ENCODE measurements at regions not wholly inside any gene's neighbourhood (a gene's known extent, or its start where the extent isn't known, plus 50 kb on each side); places are given as distances from the start of the nearest gene placed in this dataset.

DNA sequence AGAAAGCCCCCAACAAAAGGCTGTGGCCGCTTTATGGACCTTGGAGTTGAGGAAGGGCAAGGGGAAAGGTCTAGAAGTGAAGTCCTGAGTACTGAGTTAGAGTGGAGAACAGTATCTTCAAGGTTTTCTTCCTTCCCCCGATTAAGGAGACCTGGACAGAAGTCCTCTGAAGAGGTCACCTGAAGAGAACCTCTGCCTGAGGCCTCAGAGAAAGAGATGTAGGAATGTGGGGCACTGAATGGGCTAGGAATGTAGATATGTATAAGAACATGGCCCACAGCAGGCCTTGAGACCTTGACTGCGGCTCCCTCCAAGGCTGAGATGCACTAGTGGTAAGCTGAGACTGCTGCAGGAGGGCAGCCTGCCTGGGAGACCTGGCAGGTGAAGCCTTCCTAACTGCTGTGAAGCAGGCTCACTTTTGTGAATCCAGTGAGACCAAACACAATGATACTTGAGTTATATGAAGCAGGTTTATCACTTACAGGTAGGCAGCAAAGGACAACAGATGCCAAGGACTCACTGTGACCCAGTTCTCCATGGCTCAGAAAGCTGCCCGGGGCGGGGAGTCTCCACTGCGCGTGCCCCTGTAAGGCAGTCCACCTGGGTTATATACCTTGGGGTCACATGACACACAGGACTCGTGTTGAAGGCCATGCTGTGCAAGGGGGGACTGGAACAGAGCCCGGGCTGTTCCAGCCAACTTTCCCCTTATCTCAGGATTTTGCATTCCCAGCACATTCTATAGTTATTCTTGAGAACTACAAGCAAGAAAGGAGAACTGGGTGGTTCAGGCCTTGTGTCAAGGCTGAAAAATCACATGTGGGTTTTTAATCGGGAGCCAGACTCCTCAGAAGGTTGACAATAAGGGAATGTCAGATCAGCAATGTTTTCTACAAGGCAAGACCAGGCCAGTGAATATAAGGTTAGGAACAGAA lies 78.8 kb upstream of the PPM1J start:
- no peak for TF ChIP-seq GATA2 (IDR thresholded peaks at IDR 0.05; ENCODE audit: low read depth, low read length)
- TF ChIP-seq GATA3 (IDR thresholded peaks at IDR 0.05; ENCODE audit: low read depth, low read length) = no peak

DNA sequence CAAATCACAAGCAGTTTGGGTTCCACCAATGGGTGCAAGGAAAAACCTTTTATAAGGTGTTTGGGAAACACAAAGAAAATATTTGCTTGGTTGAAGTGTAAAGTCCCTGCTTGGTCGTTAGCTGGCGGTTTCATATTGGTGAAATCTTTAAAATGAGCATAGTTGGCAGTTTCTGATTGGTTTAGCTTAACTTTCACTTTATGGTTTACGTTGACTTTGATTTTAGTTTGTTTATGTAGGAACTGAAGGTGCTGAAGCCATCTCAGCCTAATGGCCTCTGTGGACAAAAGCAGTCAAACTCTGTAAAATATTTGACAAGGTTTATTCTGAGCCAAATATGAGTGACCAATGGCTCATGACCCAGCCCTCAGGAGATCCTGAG lies 76.6 kb upstream of the PPM1J start:
- TF ChIP-seq GATA2 (IDR thresholded peaks at IDR 0.05; ENCODE audit: low read depth, low read length) (no peak; the same call in 1 of the 2 replicates), GATA3 (IDR thresholded peaks at IDR 0.05; ENCODE audit: low read depth, low read length) (no peak)

DNA sequence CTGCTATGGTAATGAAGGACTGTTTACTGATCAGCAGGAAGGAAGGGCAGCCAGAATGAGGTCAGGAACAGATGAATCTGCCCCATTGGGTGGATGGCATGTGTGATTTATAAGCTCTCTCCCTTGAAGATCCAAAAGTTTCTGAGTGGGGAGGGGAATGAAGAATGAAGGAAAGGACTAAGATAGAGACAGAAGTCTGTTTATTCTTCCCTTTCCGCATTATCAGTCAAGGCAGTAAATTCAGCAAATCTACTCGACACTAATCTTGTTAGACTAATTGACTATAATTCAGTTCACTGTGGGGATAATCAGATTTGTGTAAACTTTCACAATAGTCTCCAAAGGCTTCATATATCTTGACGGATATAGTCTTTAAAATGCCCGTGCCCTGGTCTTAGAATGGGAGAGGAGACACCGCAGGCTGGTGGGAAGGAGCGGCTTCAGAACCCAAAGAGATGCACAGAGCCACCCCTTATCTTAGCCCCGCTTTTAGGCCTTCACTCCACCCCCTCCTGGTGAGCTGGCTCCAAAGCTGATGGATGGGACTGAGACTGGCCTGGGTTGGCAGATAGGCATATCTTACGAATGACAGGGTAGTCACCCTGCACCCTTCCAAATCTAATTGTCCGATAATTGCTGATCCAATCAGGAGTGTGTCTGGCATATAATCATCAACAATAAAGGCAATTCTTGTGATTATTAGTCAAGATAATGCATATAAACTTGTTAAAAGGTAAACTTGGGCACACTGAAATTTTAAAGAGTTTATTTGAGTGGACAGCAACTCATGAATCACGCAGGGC lies 76.0 kb upstream of the PPM1J start:
- peak; percentile 99 for TF ChIP-seq GATA3 (IDR thresholded peaks at IDR 0.05; ENCODE audit: low read depth, low read length)
- peak; percentile 96 for TF ChIP-seq GATA2 (IDR thresholded peaks at IDR 0.05; ENCODE audit: low read depth, low read length)

DNA sequence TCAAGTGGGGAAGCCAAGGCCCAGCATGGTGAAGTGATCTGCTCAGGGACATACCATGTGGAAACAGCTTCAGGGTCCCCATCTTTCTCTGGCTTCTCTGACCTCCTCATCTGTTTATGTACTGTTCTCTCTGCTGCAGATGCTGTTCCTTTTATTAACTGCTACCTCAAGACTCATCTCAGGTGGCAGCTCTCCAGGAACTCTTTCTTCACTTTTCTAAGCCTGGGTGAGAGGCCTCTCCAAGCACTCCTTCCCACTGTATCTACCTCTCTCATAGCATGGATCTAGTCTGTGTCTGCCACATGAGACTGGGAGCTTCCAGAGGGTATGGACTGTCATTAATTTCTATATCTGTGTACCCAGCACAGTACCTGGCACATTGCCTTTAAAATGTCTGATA lies 73.4 kb upstream of the PPM1J start:
- TF ChIP-seq GATA3 (IDR thresholded peaks at IDR 0.05; ENCODE audit: low read depth, low read length) = no peak
- TF ChIP-seq GATA2 (IDR thresholded peaks at IDR 0.05; ENCODE audit: low read depth, low read length) = no peak

DNA sequence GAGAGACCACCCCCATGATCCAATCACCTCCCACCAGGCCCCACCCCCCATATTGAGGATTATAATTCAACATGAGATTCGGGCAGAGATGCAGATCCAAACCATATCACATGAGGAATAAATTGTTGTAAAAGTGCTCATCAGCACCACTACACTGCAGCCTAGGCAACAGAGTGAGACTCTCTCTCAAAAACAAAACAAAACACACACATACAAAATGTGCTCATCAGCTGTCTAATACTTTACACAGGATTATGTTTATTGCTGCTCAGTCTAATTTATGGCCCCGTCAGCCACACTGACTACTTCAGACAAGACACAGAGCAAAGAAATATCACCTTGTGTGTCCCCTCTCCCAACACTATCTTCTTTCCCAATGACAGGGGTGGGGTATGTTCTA lies 72.9 kb upstream of the PPM1J start:
- no peak for TF ChIP-seq GATA2 (IDR thresholded peaks at IDR 0.05; ENCODE audit: low read depth, low read length)

DNA sequence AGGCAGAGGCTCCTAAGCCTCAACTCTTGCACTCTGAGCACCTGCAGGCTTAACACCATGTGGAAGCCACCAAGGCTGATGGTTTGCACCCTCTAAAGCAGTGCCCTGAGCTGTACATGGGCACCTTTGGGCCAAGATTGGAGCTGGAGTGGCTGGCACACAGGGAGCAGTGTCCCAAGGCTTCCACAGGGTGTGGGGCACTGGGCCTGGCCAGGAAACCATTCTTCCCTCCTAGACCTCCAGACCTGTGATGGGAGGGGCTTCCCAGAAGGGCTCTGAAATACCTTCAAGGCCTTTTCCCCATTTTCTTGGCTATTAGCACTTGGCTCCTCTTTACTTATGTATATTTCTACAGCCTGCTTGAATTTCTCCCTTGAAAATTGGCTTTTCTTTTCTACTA lies 67.9 kb upstream of the PPM1J start:
- TF ChIP-seq GATA3 (IDR thresholded peaks at IDR 0.05; ENCODE audit: low read depth, low read length) (no peak), GATA2 (IDR thresholded peaks at IDR 0.05; ENCODE audit: low read depth, low read length) (no peak)

DNA sequence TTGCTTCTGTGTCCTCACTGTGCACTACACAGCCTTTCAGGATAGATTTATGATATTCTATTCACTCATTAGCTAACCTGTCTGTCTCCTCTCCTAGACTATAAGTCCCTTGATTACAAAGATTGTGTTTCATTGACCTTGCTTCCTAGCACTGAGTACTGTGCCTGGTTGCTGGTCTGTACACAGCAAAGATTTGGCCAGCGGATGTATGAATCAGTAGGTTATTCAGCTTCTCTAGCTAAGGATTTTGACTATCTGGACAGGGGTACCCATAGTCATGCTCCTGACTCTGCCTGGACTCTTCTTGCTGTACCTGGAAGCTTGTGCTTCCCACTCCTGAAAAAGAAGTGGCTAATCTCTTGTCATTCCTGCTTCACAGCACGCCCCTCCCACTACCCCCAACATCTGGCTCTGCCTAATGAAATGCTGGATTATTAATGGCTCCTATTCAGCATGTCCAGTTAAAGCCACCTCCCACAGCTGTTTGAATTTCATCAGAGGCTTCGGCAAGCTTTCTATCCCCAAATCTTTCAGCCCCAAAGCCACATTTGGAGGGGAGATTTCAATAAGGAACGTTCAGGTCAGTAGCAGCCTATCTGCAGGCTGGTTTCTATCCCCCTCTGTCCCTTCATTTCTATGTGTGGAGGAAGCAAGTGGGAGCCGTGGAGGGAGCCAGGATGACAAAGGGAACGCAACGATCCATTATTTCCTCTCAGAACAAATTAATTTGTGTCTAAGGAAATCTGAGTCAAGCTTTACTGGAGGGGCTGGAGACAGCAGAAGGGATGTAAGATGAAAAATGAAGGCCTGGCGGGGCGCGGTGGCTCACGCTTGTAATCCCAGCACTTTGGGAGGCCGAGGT lies 64.8 kb upstream of the PPM1J start:
- TF ChIP-seq GATA3 (IDR thresholded peaks at IDR 0.05; ENCODE audit: low read depth, low read length) (no peak), GATA2 (IDR thresholded peaks at IDR 0.05; ENCODE audit: low read depth, low read length) (no peak)

DNA sequence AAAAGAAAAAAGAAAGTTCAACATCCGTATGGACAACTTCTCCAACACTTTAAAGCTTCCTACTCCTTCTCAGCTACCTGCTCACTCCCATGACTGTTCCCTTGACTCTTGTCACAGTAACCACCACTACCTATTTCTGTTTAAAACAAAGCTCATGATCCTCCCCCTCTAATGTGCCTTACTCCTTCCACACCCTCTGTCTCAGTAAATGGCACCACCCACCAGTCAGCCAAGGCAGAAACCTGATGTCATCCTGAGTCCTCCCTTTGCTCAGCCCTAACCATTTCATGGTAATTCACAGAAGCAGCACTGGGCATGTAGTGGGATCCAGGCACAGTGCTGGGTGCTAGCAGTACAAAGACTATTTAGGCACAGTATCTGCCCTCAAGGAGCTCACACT lies 63.0 kb upstream of the PPM1J start:
- TF ChIP-seq GATA2 (IDR thresholded peaks at IDR 0.05; ENCODE audit: low read depth, low read length) = no peak
- TF ChIP-seq GATA3 (IDR thresholded peaks at IDR 0.05; ENCODE audit: low read depth, low read length) = no peak

DNA sequence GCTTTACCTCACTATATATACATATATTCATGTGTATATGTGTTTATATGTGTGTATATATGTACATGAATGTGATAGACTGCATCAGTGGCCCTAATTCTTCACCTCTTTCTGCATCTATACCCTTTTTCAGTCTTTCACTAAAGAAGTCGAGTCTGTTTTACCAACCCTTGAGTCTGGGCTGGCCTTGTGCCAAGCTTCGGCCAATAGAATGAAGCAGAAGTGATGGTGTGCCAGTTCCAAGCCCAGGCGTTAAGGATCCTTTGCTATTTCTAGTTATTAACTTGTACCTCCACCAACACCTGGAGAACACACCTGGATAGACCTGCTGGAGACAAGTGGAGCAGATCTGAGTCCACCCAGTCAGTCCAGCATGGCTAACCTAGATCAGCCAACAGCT lies 61.6 kb upstream of the PPM1J start:
- no peak for TF ChIP-seq GATA2 (IDR thresholded peaks at IDR 0.05; ENCODE audit: low read depth, low read length)
- no peak for TF ChIP-seq GATA3 (IDR thresholded peaks at IDR 0.05; ENCODE audit: low read depth, low read length)

DNA sequence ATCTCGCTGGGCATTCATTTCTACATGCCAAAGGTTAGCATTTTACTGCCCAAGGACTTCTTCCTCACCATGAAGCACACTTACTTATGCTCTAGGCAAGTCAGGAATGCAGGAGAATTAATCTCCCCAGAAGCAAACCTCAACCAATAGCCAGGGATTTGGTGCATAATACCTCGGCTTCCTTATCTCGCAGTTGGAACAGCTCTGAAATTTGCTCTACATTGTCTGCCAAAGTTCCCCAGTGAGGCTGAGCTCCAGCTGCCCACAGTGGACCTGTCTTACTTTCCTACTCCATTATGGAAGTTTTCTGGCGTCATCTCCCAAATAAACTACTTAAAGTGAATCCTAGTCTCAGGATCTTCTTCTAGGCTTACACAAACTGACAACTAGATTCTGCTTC lies 57.6 kb upstream of the PPM1J start:
- TF ChIP-seq GATA2 (IDR thresholded peaks at IDR 0.05; ENCODE audit: low read depth, low read length) = no peak
- TF ChIP-seq GATA3 (IDR thresholded peaks at IDR 0.05; ENCODE audit: low read depth, low read length) = no peak

DNA sequence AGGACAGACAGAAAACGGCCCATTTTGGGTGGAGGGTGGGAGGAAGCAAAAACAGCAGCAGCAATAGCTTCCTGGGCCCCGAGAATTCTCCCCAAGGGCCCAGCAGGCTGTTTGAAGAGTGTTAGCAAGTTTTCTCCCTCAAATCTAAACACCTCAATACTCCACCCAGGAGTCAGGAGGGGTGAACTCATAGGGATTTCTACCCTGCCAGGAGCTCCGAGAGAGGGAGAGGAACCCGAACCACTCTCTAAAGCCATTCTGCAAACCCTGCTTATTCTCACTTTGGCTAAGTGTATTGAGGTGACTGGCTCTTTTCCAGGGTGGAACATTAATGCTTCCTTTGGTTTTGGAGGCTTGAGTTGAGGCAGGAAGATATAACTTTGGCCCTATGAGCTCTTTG lies 55.6 kb upstream of the PPM1J start:
- TF ChIP-seq GATA2 (IDR thresholded peaks at IDR 0.05; ENCODE audit: low read depth, low read length) (no peak), GATA3 (IDR thresholded peaks at IDR 0.05; ENCODE audit: low read depth, low read length) (no peak)

DNA sequence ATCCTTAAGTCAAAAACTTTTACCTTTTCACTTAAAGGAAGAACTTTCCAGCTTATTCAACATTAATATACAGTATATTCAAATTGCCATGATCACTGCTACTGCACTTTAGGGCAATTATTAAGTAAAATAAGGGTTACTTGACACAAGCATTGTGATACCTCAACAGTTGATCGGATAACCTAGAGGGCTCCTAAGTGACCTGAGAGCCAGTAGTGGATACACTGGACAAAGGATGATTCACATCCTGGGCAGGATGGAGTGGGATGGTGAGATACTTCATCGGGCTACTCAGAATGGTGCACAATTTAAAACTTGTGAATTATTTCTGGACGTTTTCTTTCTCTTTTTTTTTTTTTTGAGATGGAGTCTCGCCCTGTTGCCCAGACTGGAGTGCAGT lies 54.5 kb upstream of the PPM1J start:
- TF ChIP-seq GATA3 (IDR thresholded peaks at IDR 0.05; ENCODE audit: low read depth, low read length) = no peak
- no peak for TF ChIP-seq GATA2 (IDR thresholded peaks at IDR 0.05; ENCODE audit: low read depth, low read length)

DNA sequence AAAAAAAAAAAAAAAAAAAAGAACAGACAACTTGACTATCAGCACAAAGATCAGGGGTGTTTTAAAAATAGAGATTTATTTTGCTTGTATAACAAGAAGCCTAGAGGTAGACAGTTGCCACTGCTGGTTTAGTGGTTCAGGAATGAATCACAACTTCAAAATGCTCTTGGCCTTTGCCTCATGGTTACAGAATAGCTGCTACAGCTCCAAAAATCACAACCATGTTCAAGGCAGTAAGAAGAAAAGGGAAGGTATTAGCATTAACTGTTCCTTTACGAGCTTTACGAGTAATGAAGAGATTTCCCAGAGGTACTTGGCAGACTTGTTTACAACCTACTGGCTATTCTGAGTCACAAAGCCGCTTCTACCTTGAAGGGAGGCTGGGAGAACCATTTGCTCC lies 52.5 kb upstream of the PPM1J start:
- TF ChIP-seq GATA2 (IDR thresholded peaks at IDR 0.05; ENCODE audit: low read depth, low read length) = no peak
- no peak for TF ChIP-seq GATA3 (IDR thresholded peaks at IDR 0.05; ENCODE audit: low read depth, low read length)

Data from SH-SY5Y (cell line).